Astrocyte (in vitro differentiated cells and primary cell): ENCODE measurements at regions not wholly inside any gene's neighbourhood (a gene's known extent, or its start where the extent isn't known, plus 50 kb on each side); places are given as distances from the start of the nearest gene placed in this dataset.

ENCODE experiments used
- DNase-seq: peaks from one replicate; pipeline ENCODE4 v3.0.0-alpha.2; 2010; ENCODE audit warnings: low read depth
- FAIRE-seq: peaks from 2 replicates; lab custom pipeline; 2011; peaks lifted over from hg19 to GRCh38; lab: Jason Lieb, UNC
- H2AFZ ChIP-seq: 2 replicates; pipeline ENCODE4 v1.6.0; 2012; ENCODE audit warnings: low read depth, low read length, inconsistent platforms
- H3K27ac ChIP-seq: 2 replicates; pipeline ENCODE4 v1.5.1; 2011; ENCODE audit warnings: low read depth, low read length, inconsistent platforms
- H3K27me3 ChIP-seq: 2 replicates; pipeline ENCODE4 v1.6.0; 2011; ENCODE audit warnings: low read length, inconsistent platforms; ENCODE audit not compliant: insufficient read depth
- H3K36me3 ChIP-seq: 2 replicates; pipeline ENCODE4 v1.5.1; 2011; ENCODE audit warnings: low read length, inconsistent platforms; ENCODE audit not compliant: insufficient read depth
- H3K4me1 ChIP-seq: 2 replicates; pipeline ENCODE4 v1.5.1; 2011; ENCODE audit warnings: low read length, inconsistent platforms; ENCODE audit not compliant: insufficient read depth
- H3K4me2 ChIP-seq: 2 replicates; pipeline ENCODE4 v1.6.0; 2012; ENCODE audit warnings: low read length, inconsistent platforms
- H3K4me3 ChIP-seq: 2 replicates; pipeline ENCODE4 v1.5.1; 2011; ENCODE audit warnings: low read depth, mild to moderate bottlenecking, low read length, inconsistent platforms; ENCODE audit not compliant: insufficient read depth
- H3K79me2 ChIP-seq: 2 replicates; pipeline ENCODE4 v1.6.0; 2012; ENCODE audit warnings: mild to moderate bottlenecking, low read length, inconsistent platforms; ENCODE audit not compliant: insufficient read depth
- H3K9ac ChIP-seq: 2 replicates; pipeline ENCODE4 v1.6.0; 2012; ENCODE audit warnings: mild to moderate bottlenecking, low read length, inconsistent platforms
- H3K9me3 ChIP-seq: 2 replicates; pipeline ENCODE4 v1.5.1; 2012; ENCODE audit warnings: low read depth, mild to moderate bottlenecking, low read length, inconsistent platforms; ENCODE audit not compliant: insufficient read depth
- H4K20me1 ChIP-seq: 2 replicates; pipeline ENCODE4 v1.6.0; 2012; ENCODE audit warnings: low read length, inconsistent platforms; ENCODE audit not compliant: insufficient read depth
- H3K27ac Mint-ChIP-seq: one replicate; pipeline ENCODE4 v1.8.0; 2021; ENCODE audit warnings: mild to moderate bottlenecking, mixed read lengths; ENCODE audit not compliant: unreplicated experiment
- H3K27me3 Mint-ChIP-seq: one replicate; pipeline ENCODE4 v1.8.0; 2021; ENCODE audit warnings: low read depth, mixed read lengths; ENCODE audit not compliant: unreplicated experiment
- H3K36me3 Mint-ChIP-seq: one replicate; pipeline ENCODE4 v1.8.0; 2021; ENCODE audit warnings: low read depth, mixed read lengths; ENCODE audit not compliant: unreplicated experiment
- H3K4me1 Mint-ChIP-seq: one replicate; pipeline ENCODE4 v1.8.0; 2021; ENCODE audit warnings: low read depth, mixed read lengths; ENCODE audit not compliant: unreplicated experiment
- H3K4me3 Mint-ChIP-seq: one replicate; pipeline ENCODE4 v1.8.0; 2021; ENCODE audit warnings: mild to moderate bottlenecking, moderate library complexity, mixed read lengths; ENCODE audit not compliant: unreplicated experiment
- H3K9me3 Mint-ChIP-seq: one replicate; pipeline ENCODE4 v1.8.0; 2021; ENCODE audit warnings: mild to moderate bottlenecking, mixed read lengths; ENCODE audit not compliant: unreplicated experiment
- CTCF ChIP-seq: IDR thresholded peaks from 2 replicates; pipeline ENCODE4 v1.5.1; 2011; ENCODE audit warnings: low read depth, mild to moderate bottlenecking, inconsistent platforms, low read length, moderate library complexity; ENCODE audit not compliant: insufficient read depth
- EZH2 ChIP-seq: IDR thresholded peaks from 2 replicates; pipeline ENCODE4 v1.6.1; 2012; ENCODE audit warnings: mild to moderate bottlenecking, low read length, inconsistent platforms; ENCODE audit not compliant: insufficient read depth

GRCh38 chr11:92061456-92062062 lies 163.1 kb upstream of the FAT3 start:
- H3K9me3 Mint-ChIP-seq: peaks cover 4% of the 10 kb centered on the region
- no peaks in the 10 kb centered on the region for H3K9me3 ChIP-seq
- no peak overlapping the region for H3K4me3 ChIP-seq
- no peak overlapping the region for H3K27ac Mint-ChIP-seq
- no peak overlapping the region for H3K9ac ChIP-seq
- no peaks in the 10 kb centered on the region for H3K27me3 ChIP-seq
- H4K20me1 ChIP-seq: no peaks in the 10 kb centered on the region
- no peak overlapping the region for H2AFZ ChIP-seq
- FAIRE-seq: no peak
- H3K4me1 ChIP-seq: no peaks in the 10 kb centered on the region
- H3K4me2 ChIP-seq: no peak overlapping the region
- no peaks in the 10 kb centered on the region for H3K36me3 ChIP-seq
- H3K4me1 Mint-ChIP-seq: no peaks in the 10 kb centered on the region
- no peaks in the 10 kb centered on the region for H3K79me2 ChIP-seq
- H3K36me3 Mint-ChIP-seq: no peaks in the 10 kb centered on the region
- no peak overlapping the region for H3K4me3 Mint-ChIP-seq
- no peaks in the 10 kb centered on the region for H3K27me3 Mint-ChIP-seq
- no peak overlapping the region for H3K27ac ChIP-seq
- TF ChIP-seq EZH2 (no peak), CTCF (no peak)
- DNase-seq: no peak

GRCh38 chr11:92057849-92058442 lies 166.7 kb upstream of the FAT3 start:
- Histone ChIP-seq H3K9ac (no peak overlapping the region), H4K20me1 (no peaks in the 10 kb centered on the region), H3K27ac (no peak overlapping the region), H3K4me3 (no peak overlapping the region), H2AFZ (no peak overlapping the region), H3K36me3 (no peaks in the 10 kb centered on the region), H3K4me1 (no peaks in the 10 kb centered on the region), H3K4me2 (no peak overlapping the region), H3K79me2 (no peaks in the 10 kb centered on the region), H3K9me3 (no peaks in the 10 kb centered on the region), H3K27me3 (no peaks in the 10 kb centered on the region)
- Mint-ChIP-seq H3K27ac (no peak overlapping the region), H3K27me3 (no peaks in the 10 kb centered on the region), H3K4me1 (no peaks in the 10 kb centered on the region), H3K36me3 (no peaks in the 10 kb centered on the region), H3K4me3 (no peak overlapping the region), H3K9me3 (no peaks in the 10 kb centered on the region)
- TF ChIP-seq CTCF (no peak), EZH2 (no peak)
- no peak for FAIRE-seq
- no peak for DNase-seq

- no peaks in the 10 kb centered on the region for H3K9me3 ChIP-seq
- H3K4me2 ChIP-seq: no peak overlapping the region
- H3K27me3 Mint-ChIP-seq: no peaks in the 10 kb centered on the region
- H3K9ac ChIP-seq: no peak overlapping the region
- H3K27me3 ChIP-seq: no peaks in the 10 kb centered on the region
- H3K4me3 Mint-ChIP-seq: no peak overlapping the region
- TF ChIP-seq EZH2 (no peak), CTCF (no peak)
- no peak overlapping the region for H3K4me3 ChIP-seq
- no peaks in the 10 kb centered on the region for H3K79me2 ChIP-seq
- H3K4me1 ChIP-seq: no peaks in the 10 kb centered on the region
- no peaks in the 10 kb centered on the region for H3K36me3 Mint-ChIP-seq
- no peak overlapping the region for H2AFZ ChIP-seq
- no peaks in the 10 kb centered on the region for H3K36me3 ChIP-seq
- H3K27ac Mint-ChIP-seq: no peak overlapping the region
- no peak overlapping the region for H3K27ac ChIP-seq
- no peaks in the 10 kb centered on the region for H4K20me1 ChIP-seq
- FAIRE-seq (no peak), DNase-seq (no peak)
- H3K9me3 Mint-ChIP-seq: peaks cover 2% of the 10 kb centered on the region
- peaks cover 9% of the 10 kb centered on the region for H3K4me1 Mint-ChIP-seq
Observed at GRCh38 chr11:92053216-92053615, 171.4 kb upstream of the FAT3 start.
